Hepatocyte (in vitro differentiated cells): ENCODE measurements at regions not wholly inside any gene's neighbourhood (a gene's known extent, or its start where the extent isn't known, plus 50 kb on each side); places are given as distances from the start of the nearest gene placed in this dataset.

Experiments used
- DNase-seq: peaks from one replicate; pipeline ENCODE4 v3.0.0-alpha.2; 2016; ENCODE audit warnings: low spot score
- H2AFZ ChIP-seq: fragments of 200-600 bp; sonication (generic); 2 replicates; pipeline ENCODE4 v1.6.0; 2016; ENCODE audit warnings: antibody characterized with exemption, mild to moderate bottlenecking
- H3K27ac ChIP-seq: fragments of 200-600 bp; sonication (generic); 2 replicates; pipeline ENCODE4 v1.5.1; 2016; ENCODE audit warnings: mild to moderate bottlenecking
- H3K27me3 ChIP-seq: fragments of 200-600 bp; sonication (generic); 2 replicates; pipeline ENCODE4 v1.6.1; 2016
- H3K36me3 ChIP-seq: fragments of 200-600 bp; sonication (generic); replicated peaks from 2 replicates; pipeline ENCODE4 v1.5.1; 2016; ENCODE audit warnings: low read depth; ENCODE audit not compliant: insufficient read depth
- H3K4me1 ChIP-seq: fragments of 200-600 bp; sonication (generic); 2 replicates; pipeline ENCODE4 v1.5.1; 2016; ENCODE audit warnings: mild to moderate bottlenecking, moderate library complexity; ENCODE audit not compliant: insufficient read depth
- H3K4me2 ChIP-seq: fragments of 200-600 bp; sonication (generic); 2 replicates; pipeline ENCODE4 v1.6.0; 2016
- H3K4me3 ChIP-seq: fragments of 200-600 bp; sonication (generic); 2 replicates; pipeline ENCODE4 v1.5.1; 2016; ENCODE audit warnings: mild to moderate bottlenecking
- H3K79me2 ChIP-seq: fragments of 200-600 bp; sonication (generic); 2 replicates; pipeline ENCODE4 v1.6.0; 2017; ENCODE audit warnings: mild to moderate bottlenecking
- H3K9me2 ChIP-seq: fragments of 200-600 bp; sonication (generic); replicated peaks from 2 replicates; pipeline ENCODE4 v1.6.0; 2017; ENCODE audit warnings: mild to moderate bottlenecking; ENCODE audit not compliant: insufficient read depth
- H3K9me3 ChIP-seq: fragments of 200-600 bp; sonication (generic); 2 replicates; pipeline ENCODE4 v1.5.1; 2016; ENCODE audit warnings: low read depth, mild to moderate bottlenecking
- H4K20me1 ChIP-seq: fragments of 200-600 bp; sonication (generic); 2 replicates; pipeline ENCODE4 v1.6.0; 2016; ENCODE audit warnings: mild to moderate bottlenecking; ENCODE audit not compliant: insufficient read depth, poor library complexity, severe bottlenecking
- CTCF ChIP-seq: fragments of 200-600 bp; sonication (generic); IDR thresholded peaks from 2 replicates; pipeline ENCODE4 v1.5.1; 2016; ENCODE audit warnings: antibody characterized with exemption, mild to moderate bottlenecking; ENCODE audit not compliant: poor library complexity
- EZH2 ChIP-seq: fragments of 200-600 bp; sonication (generic); IDR thresholded peaks from 2 replicates; pipeline ENCODE4 v1.6.1; 2016; ENCODE audit warnings: antibody characterized with exemption, mild to moderate bottlenecking, borderline replicate concordance
- EZH2phosphoT487 ChIP-seq: fragments of 200-600 bp; sonication (generic); IDR thresholded peaks from one replicate; pipeline ENCODE4 v1.6.1; 2018; ENCODE audit warnings: antibody characterized with exemption, mild to moderate bottlenecking, low read depth, moderate library complexity; ENCODE audit not compliant: unreplicated experiment, severe bottlenecking
- WGBS: methylation state at CpG from one replicate; pipeline ENCODE4 v1.1.6; 2016; ENCODE audit warnings: low lambda C conversion rate; ENCODE audit errors: missing lambda C conversion rate; 5-methylcytosine and 5-hydroxymethylcytosine counted together

GRCh38 chr12:27151479-27151878 lies 69.1 kb upstream of the C12orf71 start:
- H3K9me2 ChIP-seq, result no peaks in the 10 kb centered on the region

GRCh38 chr12:27158297-27158696 lies 75.9 kb upstream of the C12orf71 start:
- Histone ChIP-seq H3K9me2 (no peaks in the 10 kb centered on the region), H4K20me1 (no peaks in the 10 kb centered on the region), H3K27me3 (no peaks in the 10 kb centered on the region), H3K36me3 (no peaks in the 10 kb centered on the region), H3K4me2 (no peak overlapping the region), H3K4me1 (no peaks in the 10 kb centered on the region), H3K9me3 (no peaks in the 10 kb centered on the region), H3K27ac (no peak overlapping the region), H3K4me3 (no peak overlapping the region), H3K79me2 (no peaks in the 10 kb centered on the region), H2AFZ (no peak overlapping the region)
- 34% methylated on average over 6 of the region's 6 CpGs for WGBS
- no peak for DNase-seq
- no peak for TF ChIP-seq EZH2phosphoT487
- TF ChIP-seq EZH2, result no peak
- no peak for TF ChIP-seq CTCF

More at GRCh38 chr12:27151479-27151878, 69.1 kb upstream of the C12orf71 start:
- Histone ChIP-seq H3K9me3 (no peaks in the 10 kb centered on the region), H4K20me1 (no peaks in the 10 kb centered on the region), H3K79me2 (no peaks in the 10 kb centered on the region), H3K36me3 (no peaks in the 10 kb centered on the region), H3K4me1 (no peaks in the 10 kb centered on the region), H3K27me3 (no peaks in the 10 kb centered on the region), H3K4me3 (no peak overlapping the region), H3K27ac (no peak overlapping the region), H2AFZ (no peak overlapping the region), H3K4me2 (no peak overlapping the region)
- 94% methylated on average over 3 of the region's 3 CpGs for WGBS
- no peak for TF ChIP-seq CTCF
- no peak for TF ChIP-seq EZH2phosphoT487
- TF ChIP-seq EZH2, result no peak
- no peak for DNase-seq

- Histone ChIP-seq H3K4me1 (no peaks in the 10 kb centered on the region), H3K27me3 (no peaks in the 10 kb centered on the region), H3K27ac (no peak overlapping the region), H3K9me3 (no peaks in the 10 kb centered on the region), H3K9me2 (no peaks in the 10 kb centered on the region), H3K79me2 (no peaks in the 10 kb centered on the region), H4K20me1 (no peaks in the 10 kb centered on the region), H3K36me3 (no peaks in the 10 kb centered on the region), H3K4me3 (no peak overlapping the region), H2AFZ (no peak overlapping the region), H3K4me2 (no peak overlapping the region)
- no peak for DNase-seq
- TF ChIP-seq EZH2 (no peak), CTCF (no peak), EZH2phosphoT487 (no peak)
- WGBS, result 70% methylated on average over 8 of the region's 8 CpGs
Observed at GRCh38 chr12:27161458-27162228, 79.3 kb upstream of the C12orf71 start.

GRCh38 chr12:27162229-27162537 lies 79.8 kb upstream of the C12orf71 start:
- H3K4me3 ChIP-seq, result no peak overlapping the region
- H3K9me2 ChIP-seq, result no peaks in the 10 kb centered on the region
- TF ChIP-seq EZH2 (no peak), EZH2phosphoT487 (no peak), CTCF (no peak)
- no peaks in the 10 kb centered on the region for H4K20me1 ChIP-seq
- H3K27me3 ChIP-seq, result no peaks in the 10 kb centered on the region
- no peaks in the 10 kb centered on the region for H3K79me2 ChIP-seq
- no peaks in the 10 kb centered on the region for H3K9me3 ChIP-seq
- no peaks in the 10 kb centered on the region for H3K4me1 ChIP-seq
- no peaks in the 10 kb centered on the region for H3K36me3 ChIP-seq
- no peak for DNase-seq
- no peak overlapping the region for H2AFZ ChIP-seq
- H3K27ac ChIP-seq, result no peak overlapping the region
- no peak overlapping the region for H3K4me2 ChIP-seq
